Fibroblast of villous mesenchyme (primary cell): ENCODE measurements at regions not wholly inside any gene's neighbourhood (a gene's known extent, or its start where the extent isn't known, plus 50 kb on each side); places are given as distances from the start of the nearest gene placed in this dataset.
"Not testable (repeated sequence)": the region's sequence is repeated elsewhere in the genome, so short reads cannot be mapped to it uniquely, and the experiment has no call there.

Experiments
- DNase-seq: peaks from one replicate; pipeline ENCODE4 v3.0.0-alpha.2; 2010; ENCODE audit warnings: low read depth
- H3K4me3 ChIP-seq: 2 replicates; pipeline ENCODE4 v1.5.1; 2011; ENCODE audit warnings: low read depth, mild to moderate bottlenecking, low read length
- TF ChIP-seq, protein P1 (sequence below): IDR thresholded peaks from 2 replicates; pipeline ENCODE4 v1.5.1; 2012; ENCODE audit warnings: low read depth, mild to moderate bottlenecking, low read length; ENCODE audit not compliant: insufficient read depth

DNA sequence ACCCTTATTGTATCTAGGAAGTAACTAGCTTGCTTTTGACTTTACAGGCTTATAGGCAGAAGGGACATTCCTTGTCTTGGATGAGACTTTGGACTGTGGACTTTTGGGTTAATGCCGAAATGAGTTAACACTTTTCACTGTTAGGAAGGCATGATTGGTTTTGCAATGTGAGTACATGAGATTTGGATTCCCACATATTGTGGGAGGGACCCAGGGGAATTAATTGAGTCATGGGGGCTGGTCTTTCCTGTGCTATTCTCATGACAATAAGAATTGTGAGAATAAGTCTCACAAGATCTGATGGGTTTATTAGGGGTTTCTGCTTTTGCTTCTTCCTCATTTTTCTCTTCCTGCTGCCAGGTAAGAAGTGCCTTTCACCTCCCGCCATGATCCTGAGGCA is 417.5 kb downstream of the HINT1 start:
- TF ChIP-seq, protein P1, sequence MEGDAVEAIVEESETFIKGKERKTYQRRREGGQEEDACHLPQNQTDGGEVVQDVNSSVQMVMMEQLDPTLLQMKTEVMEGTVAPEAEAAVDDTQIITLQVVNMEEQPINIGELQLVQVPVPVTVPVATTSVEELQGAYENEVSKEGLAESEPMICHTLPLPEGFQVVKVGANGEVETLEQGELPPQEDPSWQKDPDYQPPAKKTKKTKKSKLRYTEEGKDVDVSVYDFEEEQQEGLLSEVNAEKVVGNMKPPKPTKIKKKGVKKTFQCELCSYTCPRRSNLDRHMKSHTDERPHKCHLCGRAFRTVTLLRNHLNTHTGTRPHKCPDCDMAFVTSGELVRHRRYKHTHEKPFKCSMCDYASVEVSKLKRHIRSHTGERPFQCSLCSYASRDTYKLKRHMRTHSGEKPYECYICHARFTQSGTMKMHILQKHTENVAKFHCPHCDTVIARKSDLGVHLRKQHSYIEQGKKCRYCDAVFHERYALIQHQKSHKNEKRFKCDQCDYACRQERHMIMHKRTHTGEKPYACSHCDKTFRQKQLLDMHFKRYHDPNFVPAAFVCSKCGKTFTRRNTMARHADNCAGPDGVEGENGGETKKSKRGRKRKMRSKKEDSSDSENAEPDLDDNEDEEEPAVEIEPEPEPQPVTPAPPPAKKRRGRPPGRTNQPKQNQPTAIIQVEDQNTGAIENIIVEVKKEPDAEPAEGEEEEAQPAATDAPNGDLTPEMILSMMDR, result no peak
- DNase-seq, result no peak
- H3K4me3 ChIP-seq, result no peak overlapping the region

DNA sequence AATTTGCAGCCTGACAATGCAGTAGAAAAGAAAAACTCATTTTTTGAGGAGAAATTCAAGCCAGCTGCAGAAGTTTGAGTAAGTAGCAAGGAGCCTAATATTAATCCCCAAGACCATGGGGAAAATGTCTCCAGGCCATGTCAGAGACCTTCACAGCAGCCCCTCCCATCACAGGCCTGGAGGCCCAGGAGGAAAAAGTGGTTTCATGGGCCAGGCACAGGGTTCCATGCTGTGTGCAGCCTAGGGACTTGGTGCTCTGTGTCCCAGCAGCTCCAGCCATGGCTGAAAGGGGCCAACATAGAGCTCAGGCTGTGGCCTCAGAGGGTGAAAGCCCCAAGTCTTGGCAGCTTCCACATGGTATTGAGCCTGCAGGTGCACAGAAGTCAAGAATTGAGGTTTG is 418.4 kb downstream of the HINT1 start:
- DNase-seq, H3K4me3 ChIP-seq: not testable (repeated sequence)

DNA sequence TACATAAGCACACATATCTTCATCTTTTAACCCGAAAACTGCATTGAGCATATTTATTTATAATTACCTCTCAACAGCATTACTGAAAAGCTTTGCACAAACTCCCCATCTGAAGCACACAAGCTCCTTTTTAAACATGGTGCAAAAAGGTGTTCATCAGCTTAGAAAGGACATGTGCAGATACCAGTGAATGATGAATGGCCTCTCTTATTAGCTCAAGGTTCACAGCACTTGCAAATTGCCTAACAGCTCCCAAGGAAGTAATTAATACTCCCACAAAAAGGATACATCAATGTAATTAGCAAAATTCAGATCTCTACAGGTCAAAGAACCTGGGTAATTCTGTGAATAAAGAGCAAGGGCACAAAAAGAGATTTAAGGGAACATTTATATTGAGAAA is 422.0 kb downstream of the HINT1 start:
- DNase-seq, result no peak
- TF ChIP-seq, protein P1, result no peak
- H3K4me3 ChIP-seq, result no peak overlapping the region

DNA sequence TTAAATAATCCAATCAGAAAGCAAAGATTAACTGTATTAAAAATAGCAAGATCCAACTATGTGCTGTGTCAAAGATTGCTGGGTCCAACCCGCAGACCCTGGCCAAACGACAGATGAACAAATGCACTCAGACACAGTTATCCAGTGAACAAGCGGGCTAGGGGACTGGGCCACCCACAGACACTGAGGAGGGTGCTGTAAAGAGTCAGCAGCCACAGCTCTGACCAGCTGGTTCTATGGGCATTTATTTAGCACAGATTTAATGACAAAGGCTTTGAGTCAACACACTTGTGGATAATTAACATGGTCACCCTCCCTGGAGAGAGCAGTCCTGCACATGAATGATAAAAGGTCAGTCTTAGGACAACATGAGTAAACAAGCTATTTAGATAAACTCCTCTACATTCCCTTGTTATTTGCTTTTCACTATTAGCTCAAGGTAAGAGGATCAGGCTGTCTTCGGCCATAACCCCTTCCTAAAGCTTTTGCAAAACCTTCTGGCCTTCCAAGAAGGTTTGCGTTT is 424.9 kb downstream of the HINT1 start:
- DNase-seq, result no peak
- H3K4me3 ChIP-seq, result no peak overlapping the region
- TF ChIP-seq, protein P1, result no peak

DNA sequence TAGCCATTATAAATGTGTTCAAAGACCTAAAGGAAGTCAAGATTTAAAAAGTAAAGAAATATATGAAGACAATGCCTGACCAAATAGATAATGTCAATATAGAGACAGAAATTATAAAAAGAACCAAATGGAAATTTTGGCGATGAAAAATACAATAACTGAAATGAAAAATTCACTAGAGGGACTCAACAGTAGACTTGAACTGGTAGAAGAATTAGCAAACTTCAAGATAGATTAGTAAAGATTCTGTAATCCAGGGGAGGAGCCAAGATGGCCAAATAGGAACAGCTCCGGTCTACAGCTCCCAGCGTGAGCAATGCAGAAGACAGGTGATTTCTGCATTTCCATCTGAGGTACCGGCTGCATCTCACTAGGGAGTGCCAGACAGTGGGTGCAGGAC is 433.2 kb downstream of the HINT1 start:
- TF ChIP-seq, protein P1, result no peak
- no peak for DNase-seq
- H3K4me3 ChIP-seq, result no peak overlapping the region

DNA sequence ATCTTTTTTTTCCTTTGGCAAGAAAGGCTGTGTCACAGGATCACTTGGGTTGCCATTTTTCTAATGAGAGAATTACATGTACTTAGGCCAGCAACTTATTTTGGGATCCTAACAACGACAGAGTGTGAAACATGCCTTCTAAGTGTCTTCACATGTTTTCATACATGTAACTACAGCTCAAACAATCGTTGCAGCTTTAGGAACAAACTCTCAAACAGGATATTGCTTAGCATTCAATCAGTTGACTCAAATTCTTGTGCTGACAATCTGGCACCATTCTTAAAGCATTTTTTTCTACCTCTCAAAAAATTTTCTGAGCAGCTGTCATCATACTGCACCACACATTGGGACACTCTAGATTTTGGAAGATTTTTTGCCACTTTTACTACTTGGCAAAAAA is 435.5 kb downstream of the HINT1 start:
- no peak for DNase-seq

DNA sequence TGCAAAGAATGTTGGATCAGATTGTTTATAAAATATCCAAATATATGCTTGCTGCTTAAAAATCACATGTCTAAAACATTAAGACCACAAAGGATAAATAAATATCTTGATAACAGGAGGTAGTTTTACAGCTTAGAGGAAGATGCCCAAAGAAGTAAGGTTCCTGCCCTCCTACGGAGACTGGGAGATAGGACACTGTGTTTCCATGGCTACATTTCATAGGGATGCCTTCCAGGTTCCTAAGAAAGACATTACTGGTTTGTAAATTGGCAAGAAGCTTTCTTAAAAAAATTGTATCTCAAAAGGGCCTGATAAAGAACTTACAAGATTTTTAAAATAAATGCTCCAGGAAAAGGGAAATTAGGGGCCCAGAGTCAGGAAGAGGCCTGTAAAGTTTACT is 437.2 kb downstream of the HINT1 start:
- TF ChIP-seq, protein P1, result no peak
- no peak overlapping the region for H3K4me3 ChIP-seq
- DNase-seq, result no peak

More for the DNA sequence above, 435.5 kb downstream of the HINT1 start:
- no peak overlapping the region for H3K4me3 ChIP-seq
- TF ChIP-seq, protein P1, result no peak

DNA sequence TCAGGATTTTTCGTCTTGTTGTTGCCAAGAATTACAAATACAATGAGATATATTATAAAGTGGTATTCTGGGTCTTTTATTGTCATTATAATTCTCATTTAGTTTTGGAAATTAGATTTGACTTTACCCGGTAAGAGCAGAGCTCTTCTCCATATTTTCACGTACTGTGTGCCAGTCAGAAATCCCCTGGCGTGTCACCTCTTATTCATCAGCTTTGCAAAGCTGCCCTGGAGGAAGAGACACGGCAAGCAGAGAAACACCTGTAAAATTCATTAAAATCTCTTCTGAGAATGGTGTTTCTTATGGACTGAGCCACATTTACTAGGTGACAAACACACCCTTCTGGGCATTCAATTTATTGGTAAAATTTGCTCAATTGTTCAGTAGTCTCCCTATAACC is 440.4 kb downstream of the HINT1 start:
- DNase-seq, result no peak
- TF ChIP-seq, protein P1, result no peak
- H3K4me3 ChIP-seq, result no peak overlapping the region
